NCI-H2196 (cell line): ENCODE measurements at regions not wholly inside any gene's neighbourhood (a gene's known extent, or its start where the extent isn't known, plus 50 kb on each side); places are given as distances from the start of the nearest gene placed in this dataset.

Experiments
- DNase-seq: peaks from one replicate; lab custom pipeline; 2025; ENCODE audit not compliant: unreplicated experiment; lab: John Stamatoyannopoulos, UW

DNA sequence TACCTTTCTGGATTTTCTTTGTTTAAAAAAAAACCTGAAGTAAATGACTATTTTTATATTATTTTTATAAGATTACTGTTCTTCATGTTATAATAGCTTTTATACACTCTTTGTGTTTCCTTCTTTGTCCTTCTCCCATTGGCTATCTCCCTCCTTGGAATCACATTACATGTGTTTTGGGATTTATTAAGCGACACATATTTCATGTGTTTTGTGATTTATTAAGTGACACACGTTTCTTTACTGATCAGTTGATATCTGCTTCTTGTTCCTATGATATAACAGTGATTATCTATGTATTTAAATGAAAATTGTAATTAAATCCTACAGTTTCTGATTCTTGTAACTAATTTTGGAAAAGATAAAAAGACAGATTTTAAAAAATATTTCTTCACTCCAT is 817.3 kb upstream of the AGA start:
- no peak for DNase-seq

- no peak for DNase-seq
Measured at GRCh38 chr4:178264001-178264400, 821.8 kb upstream of the AGA start.

DNA sequence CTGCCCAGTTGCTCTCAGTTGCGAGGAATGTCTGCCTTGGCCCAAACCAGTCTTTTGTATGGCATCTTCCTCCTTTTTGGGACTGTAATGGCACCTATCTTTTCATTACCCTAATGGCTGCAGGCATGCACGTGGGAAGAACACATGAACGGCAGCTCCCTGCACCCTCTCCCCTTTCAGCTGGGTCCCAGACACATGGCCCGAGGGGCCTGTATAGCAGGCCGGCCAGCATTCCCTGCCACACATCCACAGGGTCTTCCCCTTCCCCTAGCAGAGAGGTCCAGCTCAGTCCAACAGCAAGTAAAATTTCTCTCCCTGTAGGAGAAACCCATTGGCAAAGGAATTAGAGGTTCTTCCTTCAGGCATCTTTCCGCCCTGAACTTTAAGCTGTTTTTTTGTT is 829.1 kb upstream of the AGA start:
- no peak for DNase-seq

DNA sequence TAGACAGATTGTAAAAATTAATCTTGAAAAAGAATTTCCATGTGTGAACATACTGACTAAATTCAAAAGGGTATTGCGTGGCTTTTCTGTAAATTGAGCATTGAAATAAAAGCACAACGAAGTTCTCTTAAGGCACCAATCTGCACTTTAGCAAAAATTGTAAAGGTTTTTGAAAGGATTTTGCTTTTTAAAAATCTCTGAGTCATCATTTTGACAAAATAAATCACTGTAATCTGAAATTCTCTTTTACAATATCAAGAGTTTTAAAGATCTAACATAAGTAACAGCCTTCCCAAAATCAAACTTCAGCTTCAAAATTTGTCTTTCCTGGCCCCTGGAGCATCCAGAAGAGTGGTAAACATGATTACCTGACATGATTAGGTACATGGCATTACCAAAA is 830.9 kb upstream of the AGA start:
- DNase-seq = no peak

- DNase-seq = no peak
Measured at GRCh38 chr4:178275671-178276360, 833.6 kb upstream of the AGA start.

- DNase-seq = no peak
Measured at GRCh38 chr4:178280362-178280761, 838.1 kb upstream of the AGA start.

GRCh38 chr4:178288462-178288861 is 846.2 kb upstream of the AGA start:
- no peak for DNase-seq

DNA sequence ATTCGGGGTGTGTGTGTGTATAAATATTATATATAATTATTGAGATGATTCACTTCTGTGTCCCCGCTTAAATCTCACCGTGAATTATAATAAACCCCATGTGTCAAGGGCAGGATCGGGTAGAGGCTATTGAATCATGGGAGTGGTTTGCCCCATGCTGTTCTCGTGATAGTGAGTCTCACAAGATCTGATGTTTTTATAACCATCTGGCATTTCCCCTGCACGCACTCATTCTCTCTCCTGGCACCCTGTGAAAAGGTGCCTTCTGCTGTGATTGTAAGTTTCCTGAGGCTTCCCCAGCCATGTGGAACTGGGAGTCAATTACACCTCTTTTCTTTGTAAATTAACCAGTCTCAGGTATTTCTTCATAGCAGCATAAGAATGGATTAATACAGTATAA is 851.4 kb upstream of the AGA start:
- DNase-seq = no peak

DNA sequence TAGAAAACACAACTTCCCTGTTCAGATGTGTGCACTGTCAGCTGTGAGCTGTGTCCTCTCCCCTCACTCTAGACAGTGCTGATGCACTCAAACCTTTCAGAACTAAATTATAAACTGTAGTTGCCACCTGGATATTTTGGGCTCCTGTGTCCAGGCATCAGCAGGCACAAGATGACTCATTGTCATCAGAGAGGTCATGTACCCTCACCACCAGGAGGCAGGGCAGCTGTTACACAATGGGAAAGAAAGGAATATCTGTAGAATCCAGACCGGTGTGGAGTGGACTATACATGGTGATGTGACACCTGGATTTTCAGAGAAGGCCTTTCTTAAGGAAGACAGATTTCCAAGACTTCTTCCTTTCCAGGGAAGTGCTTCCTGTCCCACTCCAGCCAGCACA is 854.4 kb upstream of the AGA start:
- no peak for DNase-seq

DNA sequence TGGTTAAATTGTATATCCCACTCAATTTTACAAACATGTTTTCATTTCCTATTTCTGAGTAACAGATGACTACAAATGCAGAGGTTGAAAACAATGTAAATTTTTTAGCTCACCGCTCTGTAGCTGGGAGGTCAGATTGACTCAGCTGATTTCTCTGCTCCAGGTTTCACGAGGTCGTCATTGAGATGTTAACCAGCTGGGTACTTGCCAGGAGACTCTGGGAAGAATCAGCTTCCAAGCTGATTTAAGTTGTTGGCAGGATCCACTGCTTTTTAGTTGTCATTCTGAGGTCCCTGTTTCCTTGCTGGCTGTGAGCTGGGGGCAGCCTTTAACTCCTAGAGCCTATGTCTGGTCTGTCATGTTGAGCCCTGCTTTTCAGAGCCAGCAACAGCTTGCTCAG is 864.3 kb upstream of the AGA start:
- no peak for DNase-seq

GRCh38 chr4:178309890-178310289 is 867.7 kb upstream of the AGA start:
- DNase-seq = no peak

DNA sequence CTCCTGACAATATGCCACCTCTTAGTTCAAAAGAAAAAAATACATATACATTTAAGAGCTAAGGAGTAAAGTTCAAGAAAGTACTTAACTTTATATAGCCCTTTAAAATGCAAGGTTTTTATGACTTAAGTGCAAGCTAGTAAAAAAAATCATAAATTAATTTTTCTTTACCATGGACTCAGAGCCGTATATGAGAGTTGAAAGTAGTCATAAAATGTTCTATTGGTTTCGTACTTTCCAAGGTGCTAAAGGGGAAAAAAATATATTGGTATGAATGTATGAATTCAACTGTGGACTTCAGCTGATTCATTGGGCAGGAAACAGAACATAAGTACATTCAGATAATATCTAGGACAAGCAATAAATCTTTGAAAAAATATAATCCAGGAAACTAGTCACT is 869.8 kb upstream of the AGA start:
- no peak for DNase-seq

DNA sequence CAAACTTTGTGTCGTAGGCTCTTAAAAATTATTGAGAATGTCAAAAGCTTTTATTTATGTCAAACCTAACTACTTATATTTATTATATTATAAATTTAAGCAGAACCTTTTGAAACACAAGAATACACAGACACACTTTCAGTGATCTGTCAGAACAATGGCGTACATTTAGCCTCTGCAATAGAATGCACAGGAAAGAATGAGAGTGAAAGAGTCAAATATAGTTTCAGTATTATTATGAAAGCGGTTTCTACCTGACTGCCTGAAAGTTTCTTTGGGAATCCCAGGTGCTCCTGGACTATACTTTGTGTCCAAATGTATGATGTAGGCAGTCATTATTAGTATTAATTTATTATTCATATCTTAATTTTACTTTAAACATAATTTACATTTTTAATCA is 872.0 kb upstream of the AGA start:
- no peak for DNase-seq

- no peak for DNase-seq
Measured at GRCh38 chr4:178316211-178316610, 874.0 kb upstream of the AGA start.

DNA sequence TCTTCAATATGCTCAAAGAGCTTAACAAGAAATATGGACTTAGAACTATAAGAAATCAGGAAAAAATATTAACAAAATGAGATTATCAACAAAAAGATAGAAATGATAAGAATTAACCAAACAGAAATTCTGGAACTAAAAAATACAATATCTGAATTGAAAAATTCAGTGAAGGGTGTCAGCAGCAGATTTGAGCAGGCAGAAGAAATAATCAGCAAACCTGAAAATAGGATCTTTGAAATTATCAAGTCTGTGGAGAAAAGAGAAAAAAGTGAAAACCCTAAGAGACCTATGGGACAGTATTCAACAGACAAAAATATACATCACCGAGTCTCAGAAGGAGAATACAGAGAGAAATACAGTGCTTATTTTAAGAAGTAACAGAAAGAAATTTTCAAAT is 877.8 kb upstream of the AGA start:
- no peak for DNase-seq

GRCh38 chr4:178322524-178323183 is 880.4 kb upstream of the AGA start:
- DNase-seq = no peak

GRCh38 chr4:178329226-178329872 is 887.1 kb upstream of the AGA start:
- DNase-seq = no peak

GRCh38 chr4:178333355-178333754 is 891.1 kb upstream of the AGA start:
- no peak for DNase-seq

GRCh38 chr4:178339769-178340168 is 897.5 kb upstream of the AGA start:
- no peak for DNase-seq

DNA sequence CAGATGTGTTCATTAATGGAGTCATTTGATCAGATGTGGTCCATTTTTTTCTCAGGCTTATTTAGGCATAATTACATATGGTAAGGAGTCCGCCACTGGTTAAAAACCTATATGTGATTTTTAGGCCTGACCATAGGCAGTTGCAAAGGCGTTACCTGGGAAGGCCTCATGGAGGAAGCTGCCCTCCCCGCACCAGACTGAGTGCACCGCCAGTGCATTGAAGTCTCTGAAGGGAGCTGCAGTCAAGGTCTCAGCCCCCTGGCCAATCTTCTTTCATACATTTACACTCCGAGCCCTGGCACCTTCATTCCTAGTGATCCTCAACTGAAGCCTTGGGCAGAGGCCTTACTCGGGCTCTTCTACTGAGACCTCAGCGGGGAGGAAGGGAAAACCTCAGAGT is 898.2 kb upstream of the AGA start:
- DNase-seq = no peak

DNA sequence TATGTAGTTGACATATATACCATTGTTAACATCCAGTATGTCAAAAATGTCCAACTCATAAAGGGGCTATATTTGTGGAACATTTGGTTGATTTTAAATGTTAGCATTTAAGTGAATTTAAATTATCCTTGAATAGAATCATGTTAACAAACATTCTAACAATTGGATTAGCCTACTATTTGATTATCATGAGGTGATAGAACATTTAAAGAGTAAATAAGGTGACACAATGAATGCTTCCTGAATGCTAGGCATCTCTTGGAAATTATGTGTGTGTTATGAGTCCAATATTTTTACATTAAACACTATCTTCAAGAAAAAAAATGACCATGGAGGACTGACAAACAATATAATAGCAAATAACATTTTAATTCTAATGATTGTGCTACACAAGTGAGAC is 901.9 kb upstream of the AGA start:
- no peak for DNase-seq

- DNase-seq = no peak
Measured at GRCh38 chr4:178347111-178347510, 904.9 kb upstream of the AGA start.

- DNase-seq = no peak
Measured at GRCh38 chr4:178349601-178350000, 907.4 kb upstream of the AGA start.
